Middle frontal gyrus (tissue), 1 donor: ENCODE measurements at regions not wholly inside any gene's neighbourhood (a gene's known extent, or its start where the extent isn't known, plus 50 kb on each side); places are given as distances from the start of the nearest gene placed in this dataset.
"Not testable (repeated sequence)": the region's sequence is repeated elsewhere in the genome, so short reads cannot be mapped to it uniquely, and the experiment has no call there.

Experiments used
- DNase-seq: peaks from one replicate; pipeline ENCODE4 v3.0.0-alpha.2; 2015; ENCODE audit warnings: low spot score; ENCODE audit errors: extremely low spot score

GRCh38 chr18:58805467-58806187, 59.0 kb upstream of the ZNF532 start:
- no peak for DNase-seq

- DNase-seq, result no peak
These were observed 57.6 kb upstream of the ZNF532 start for GRCh38 chr18:58806826-58807714.

DNA sequence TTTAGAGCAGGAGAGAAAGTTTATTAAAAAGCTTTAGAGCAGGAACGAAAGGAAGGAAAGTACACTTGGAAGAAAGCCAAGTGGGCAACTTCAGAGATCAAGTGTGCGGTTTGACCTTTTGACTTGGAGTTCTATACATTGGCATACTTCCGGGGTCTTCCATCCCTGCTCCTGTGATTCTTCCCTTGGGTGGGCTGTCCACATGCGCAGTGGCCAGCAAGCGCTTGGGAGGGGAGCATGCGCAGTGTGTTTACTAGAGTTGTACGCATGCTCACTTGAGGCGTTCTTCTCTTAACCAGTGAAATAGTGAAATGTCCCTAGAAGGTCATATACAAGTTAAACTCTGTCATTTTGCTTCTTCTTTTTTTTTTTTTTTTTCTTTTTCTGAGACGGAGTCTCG, 56.9 kb upstream of the ZNF532 start:
- DNase-seq, result no peak

- DNase-seq, result no peak
These were observed 56.3 kb upstream of the ZNF532 start for GRCh38 chr18:58808349-58808748.

DNA sequence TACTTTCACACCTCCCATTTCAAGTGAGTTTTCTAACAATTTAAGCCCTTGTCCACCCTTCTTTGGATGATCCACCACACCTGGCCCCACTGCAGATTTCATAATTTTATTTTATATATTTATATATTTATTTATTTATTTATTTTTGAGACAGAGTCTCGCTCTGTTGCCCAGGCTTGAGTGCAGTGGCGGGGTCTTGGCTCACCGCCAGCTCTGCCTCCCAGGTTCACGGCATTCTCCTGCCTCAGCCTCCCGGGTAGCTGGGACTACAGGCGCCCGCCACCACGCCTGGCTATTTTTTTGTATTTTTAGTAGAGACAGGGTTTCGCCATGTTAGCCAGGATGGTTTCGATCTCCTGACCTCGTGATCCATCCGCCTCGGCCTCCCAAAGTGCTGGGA, 52.8 kb upstream of the ZNF532 start:
- DNase-seq, result not testable (repeated sequence)

DNA sequence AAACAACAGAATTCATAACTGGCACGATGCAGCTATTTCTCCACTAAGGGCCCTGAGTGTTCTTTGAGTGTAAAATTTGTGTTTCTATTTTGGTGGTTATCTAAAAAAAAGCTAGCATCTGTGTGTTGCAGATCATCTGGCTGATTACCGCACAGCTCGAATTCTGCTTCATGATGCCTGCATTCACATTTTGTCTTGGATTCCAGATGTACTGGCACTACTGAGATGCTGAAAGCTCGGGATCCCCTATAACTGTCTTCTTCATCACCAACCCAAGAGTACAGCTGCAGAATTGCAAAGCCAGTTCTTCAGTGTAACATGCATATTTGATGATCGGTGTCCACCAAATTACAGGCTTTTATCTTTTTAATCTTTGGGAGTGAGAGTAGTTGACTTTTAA, 51.6 kb upstream of the ZNF532 start:
- DNase-seq, result peak; percentile 20

GRCh38 chr18:58813561-58814225, 51.0 kb upstream of the ZNF532 start:
- DNase-seq, result no peak

DNA sequence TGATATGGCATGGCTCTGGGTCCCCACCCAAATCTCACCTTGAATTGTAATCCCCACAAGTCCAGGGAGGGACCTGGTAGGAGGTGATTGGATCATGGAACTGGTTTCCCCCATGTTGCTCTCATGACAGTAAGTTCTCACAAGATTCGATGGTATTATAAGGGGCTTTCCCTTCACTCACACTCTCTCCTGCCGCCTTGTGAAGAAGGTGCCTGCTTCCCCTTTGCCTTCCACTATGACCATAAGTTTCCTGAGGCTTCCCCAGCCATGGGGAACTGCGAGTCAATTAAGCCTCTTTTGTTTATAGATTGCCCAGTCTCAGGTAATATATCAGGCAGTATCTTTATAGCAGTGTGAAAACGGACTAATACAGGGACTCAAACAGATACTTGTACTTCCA, 50.4 kb upstream of the ZNF532 start:
- DNase-seq, result no peak
